CD4-positive, CD25-positive, alpha-beta regulatory T cell (primary cell): ENCODE measurements at regions not wholly inside any gene's neighbourhood (a gene's known extent, or its start where the extent isn't known, plus 50 kb on each side); places are given as distances from the start of the nearest gene placed in this dataset.
"Not testable (repeated sequence)": the region's sequence is repeated elsewhere in the genome, so short reads cannot be mapped to it uniquely, and the experiment has no call there.

Experiments
- ATAC-seq, 2 donors: fragments of 150-1000 bp; cut with Tn5 transposase; one replicate each; pipeline ENCODE4 v1.10.0; 2021; ENCODE audit warnings: low read depth in 2 of 2, moderate number of reproducible peaks in 2 of 2, moderate library complexity in 1 of 2
- DNase-seq, 3 donors: peaks; one replicate each; pipeline versions ENCODE4 v3.0.0 to v3.0.0-alpha.2; 2012 to 2022; ENCODE audit warnings: mixed read lengths in 1 of 3
- H3K27ac ChIP-seq: one replicate; pipeline ENCODE4 v1.7.0; 2013; ENCODE audit warnings: mild to moderate bottlenecking, low read length; ENCODE audit not compliant: insufficient read depth, poor library complexity, severe bottlenecking
- H3K27me3 ChIP-seq: one replicate; pipeline ENCODE4 v1.7.0; 2013; ENCODE audit warnings: low read length; ENCODE audit not compliant: control insufficient read depth, insufficient read depth
- H3K36me3 ChIP-seq: one replicate; pipeline ENCODE4 v1.7.0; 2013; ENCODE audit warnings: mild to moderate bottlenecking, low read length, moderate library complexity; ENCODE audit not compliant: control insufficient read depth, insufficient read depth
- H3K4me1 ChIP-seq: 2 replicates; pipeline ENCODE4 v1.7.0; 2013; ENCODE audit warnings: mild to moderate bottlenecking, low read length; ENCODE audit not compliant: insufficient read depth, control insufficient read depth, poor library complexity, severe bottlenecking
- H3K4me3 ChIP-seq: one replicate; pipeline ENCODE4 v1.7.0; 2013; ENCODE audit warnings: low read depth, mild to moderate bottlenecking, low read length, moderate library complexity
- H3K9me3 ChIP-seq, 2 experiments: 1 replicate in 1 of 2; 2 replicates in 1 of 2; pipeline ENCODE4 v1.7.0; 2013; ENCODE audit warnings: low read length in 2 of 2, mild to moderate bottlenecking in 1 of 2, moderate library complexity in 1 of 2; ENCODE audit not compliant: control insufficient read depth in 2 of 2
- H3K27ac Mint-ChIP-seq, 3 donors: one replicate each; pipeline ENCODE4 v1.8.0; 2020 to 2022; ENCODE audit warnings: mild to moderate bottlenecking in 3 of 3, mixed read lengths in 3 of 3, moderate library complexity in 2 of 3
- H3K27me3 Mint-ChIP-seq: one replicate; pipeline ENCODE4 v1.8.0; 2022; ENCODE audit warnings: mild to moderate bottlenecking, mixed read lengths
- H3K36me3 Mint-ChIP-seq: one replicate; pipeline ENCODE4 v1.8.0; 2020; ENCODE audit warnings: mixed read lengths
- H3K4me1 Mint-ChIP-seq, 4 donors: one replicate each; pipeline ENCODE4 v1.8.0; 2020 to 2022; ENCODE audit warnings: mixed read lengths in 4 of 4, mild to moderate bottlenecking in 1 of 4
- H3K4me3 Mint-ChIP-seq, 4 donors: one replicate each; pipeline ENCODE4 v1.8.0; 2020 to 2022; ENCODE audit warnings: mild to moderate bottlenecking in 4 of 4, mixed read lengths in 4 of 4, moderate library complexity in 3 of 4
- H3K9me3 Mint-ChIP-seq, 7 donors: one replicate each; pipeline ENCODE4 v1.8.0; 2020 to 2022; ENCODE audit warnings: mixed read lengths in 7 of 7, mild to moderate bottlenecking in 3 of 7, moderate library complexity in 2 of 7

DNA sequence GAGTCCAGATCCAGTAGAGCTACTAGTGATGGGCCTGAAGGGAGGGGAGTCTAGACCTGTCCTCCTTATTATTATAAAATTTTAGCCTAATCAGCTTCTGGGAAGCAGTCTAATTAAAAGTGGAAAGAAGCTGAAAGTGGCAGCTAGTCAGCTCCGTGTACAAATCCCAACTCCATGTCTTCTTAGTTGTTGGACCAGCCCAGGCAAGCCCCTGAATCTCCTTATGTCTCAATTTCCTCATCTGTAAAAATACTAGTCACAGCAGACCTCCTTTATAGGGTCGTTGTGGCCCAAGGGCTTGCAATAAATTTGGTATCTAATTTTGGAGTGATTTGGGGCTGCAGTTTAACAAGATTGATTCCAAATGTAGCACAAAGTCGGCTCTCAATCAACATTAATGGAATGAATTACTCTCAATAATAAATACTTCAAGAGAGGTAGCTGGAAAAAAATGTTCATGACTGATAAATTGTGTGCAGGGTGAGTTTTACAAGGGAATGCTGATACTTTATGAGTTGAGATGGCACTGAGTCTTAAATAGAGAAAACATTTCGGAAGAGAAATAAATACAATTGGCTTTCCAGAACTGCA lies 118.3 kb upstream of the NDUFV2 start:
- H3K4me3 Mint-ChIP-seq = no peak overlapping the region
- H3K4me3 ChIP-seq = no peak overlapping the region
- no peak for ATAC-seq
- H3K27ac Mint-ChIP-seq = no peak overlapping the region
- H3K36me3 Mint-ChIP-seq = no peaks in the 10 kb centered on the region
- peaks cover 14% of the 10 kb centered on the region for H3K27me3 Mint-ChIP-seq
- no peak for DNase-seq
- peaks cover 4% of the 10 kb centered on the region for H3K27me3 ChIP-seq
- no peaks in the 10 kb centered on the region for H3K9me3 ChIP-seq
- no peak overlapping the region for H3K27ac ChIP-seq
- H3K4me1 ChIP-seq = no peaks in the 10 kb centered on the region
- H3K4me1 Mint-ChIP-seq = no peaks in the 10 kb centered on the region
- no peaks in the 10 kb centered on the region for H3K36me3 ChIP-seq
- H3K9me3 Mint-ChIP-seq = no peaks in the 10 kb centered on the region

GRCh38 chr18:8987241-8987640 lies 115.3 kb upstream of the NDUFV2 start:
- Histone ChIP-seq H3K9me3 (no peaks in the 10 kb centered on the region), H3K36me3 (no peaks in the 10 kb centered on the region), H3K4me1 (no peaks in the 10 kb centered on the region), H3K27ac (no peak overlapping the region), H3K4me3 (no peak overlapping the region), H3K27me3 (peaks cover 4% of the 10 kb centered on the region)
- peaks cover 24% of the 10 kb centered on the region for H3K27me3 Mint-ChIP-seq
- no peak overlapping the region for H3K4me3 Mint-ChIP-seq
- ATAC-seq = no peak
- no peak overlapping the region for H3K27ac Mint-ChIP-seq
- H3K9me3 Mint-ChIP-seq = no peaks in the 10 kb centered on the region
- DNase-seq = no peak
- H3K36me3 Mint-ChIP-seq = no peaks in the 10 kb centered on the region
- no peaks in the 10 kb centered on the region for H3K4me1 Mint-ChIP-seq

DNA sequence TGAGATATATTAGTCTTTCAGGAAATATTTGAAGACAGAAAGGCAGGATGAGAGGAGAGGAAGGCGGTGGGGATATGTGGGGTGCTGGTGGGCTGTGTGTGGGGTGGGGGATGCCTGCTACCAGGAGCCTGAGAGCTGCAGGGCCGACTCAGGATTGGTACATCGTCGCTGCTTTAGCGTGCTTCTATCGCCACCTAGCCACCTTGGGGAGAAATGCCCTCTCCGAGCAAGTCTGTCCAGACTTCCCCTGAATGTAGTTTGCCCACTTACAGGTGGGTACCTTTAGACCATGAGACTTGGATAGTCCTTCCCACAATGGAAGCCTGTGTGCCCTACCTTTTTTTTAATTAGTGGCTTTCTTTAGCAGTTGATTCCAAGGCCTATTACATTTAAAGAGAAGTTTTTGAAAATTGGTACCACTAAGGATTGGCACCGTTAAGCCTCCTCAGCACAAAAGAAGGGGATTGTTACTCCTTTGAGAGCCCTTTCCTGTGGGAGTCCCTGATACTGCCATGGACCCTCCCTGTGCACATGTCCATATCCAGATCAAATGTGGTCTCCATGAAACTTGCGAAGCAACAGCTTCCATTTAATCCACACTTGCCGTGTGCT lies 114.1 kb upstream of the NDUFV2 start:
- no peaks in the 10 kb centered on the region for H3K4me1 ChIP-seq
- H3K4me3 ChIP-seq = no peak overlapping the region
- Mint-ChIP-seq H3K27ac (no peak overlapping the region), H3K9me3 (no peaks in the 10 kb centered on the region), H3K4me3 (no peak overlapping the region), H3K36me3 (no peaks in the 10 kb centered on the region), H3K4me1 (no peaks in the 10 kb centered on the region), H3K27me3 (peaks cover 24% of the 10 kb centered on the region)
- peak; percentile 21 to 57 (median 37) for DNase-seq
- H3K27me3 ChIP-seq = peaks cover 4% of the 10 kb centered on the region
- H3K27ac ChIP-seq = no peak overlapping the region
- ATAC-seq = peak in 1 of 2 donors; percentile 65
- no peaks in the 10 kb centered on the region for H3K36me3 ChIP-seq
- no peaks in the 10 kb centered on the region for H3K9me3 ChIP-seq

GRCh38 chr18:8989017-8989416 lies 113.5 kb upstream of the NDUFV2 start:
- no peak overlapping the region for H3K27ac Mint-ChIP-seq
- ATAC-seq = no peak
- H3K4me3 Mint-ChIP-seq = no peak overlapping the region
- Histone ChIP-seq H3K9me3 (no peaks in the 10 kb centered on the region), H3K27ac (no peak overlapping the region), H3K36me3 (no peaks in the 10 kb centered on the region), H3K4me1 (no peaks in the 10 kb centered on the region), H3K27me3 (peaks cover 2% of the 10 kb centered on the region), H3K4me3 (no peak overlapping the region)
- no peaks in the 10 kb centered on the region for H3K4me1 Mint-ChIP-seq
- peaks cover 25% of the 10 kb centered on the region for H3K27me3 Mint-ChIP-seq
- DNase-seq = no peak
- H3K9me3 Mint-ChIP-seq = no peaks in the 10 kb centered on the region
- no peaks in the 10 kb centered on the region for H3K36me3 Mint-ChIP-seq

GRCh38 chr18:8989855-8990254 lies 112.6 kb upstream of the NDUFV2 start:
- H3K27me3 ChIP-seq = peaks cover 2% of the 10 kb centered on the region
- no peaks in the 10 kb centered on the region for H3K4me1 ChIP-seq
- H3K36me3 Mint-ChIP-seq = no peaks in the 10 kb centered on the region
- no peaks in the 10 kb centered on the region for H3K9me3 Mint-ChIP-seq
- H3K9me3 ChIP-seq = no peaks in the 10 kb centered on the region
- H3K36me3 ChIP-seq = no peaks in the 10 kb centered on the region
- no peak overlapping the region for H3K27ac ChIP-seq
- no peak overlapping the region for H3K4me3 ChIP-seq
- ATAC-seq (no peak), DNase-seq (no peak)
- no peaks in the 10 kb centered on the region for H3K4me1 Mint-ChIP-seq
- peaks cover 34% of the 10 kb centered on the region for H3K27me3 Mint-ChIP-seq
- H3K27ac Mint-ChIP-seq = no peak overlapping the region
- H3K4me3 Mint-ChIP-seq = no peak overlapping the region

DNA sequence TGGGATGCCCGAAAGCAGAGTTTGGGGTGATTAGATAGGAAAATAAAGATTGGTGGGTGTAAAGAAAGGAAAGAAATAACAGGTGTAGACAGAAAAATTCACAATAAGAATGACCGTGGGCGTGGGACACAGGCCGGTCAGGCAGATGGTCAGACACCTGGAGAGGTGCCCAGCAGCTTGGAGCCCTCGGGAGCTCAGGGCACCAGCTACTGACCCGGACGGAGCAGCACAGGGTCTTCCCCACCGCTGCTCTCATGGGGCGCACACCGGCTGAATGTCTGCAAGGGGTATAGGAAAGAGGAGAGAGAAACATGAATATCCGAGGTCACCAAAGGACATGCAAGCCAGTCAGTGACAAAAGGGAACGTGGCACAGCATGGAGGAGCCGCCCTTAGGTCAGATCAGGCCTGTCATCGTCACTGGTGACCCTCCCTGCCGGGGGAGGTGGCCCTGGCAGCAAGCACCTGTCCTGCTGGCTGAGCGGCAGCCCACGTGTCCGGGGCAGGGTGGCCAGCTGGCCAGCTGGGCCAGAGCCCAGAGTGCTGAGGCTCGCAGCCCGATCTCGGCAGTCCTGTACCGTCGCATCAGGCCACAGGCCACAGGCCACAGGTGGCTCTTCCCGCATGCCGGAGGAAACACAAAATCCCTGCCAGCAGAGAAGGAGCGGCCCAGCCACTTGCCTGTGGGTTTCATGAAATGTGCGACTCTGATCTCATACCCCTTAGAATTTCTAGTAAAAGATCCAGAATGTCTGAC lies 112.0 kb upstream of the NDUFV2 start:
- ATAC-seq = no peak
- no peak for DNase-seq
- Histone ChIP-seq H3K9me3 (no peaks in the 10 kb centered on the region), H3K27me3 (peaks cover 2% of the 10 kb centered on the region), H3K27ac (no peak overlapping the region), H3K36me3 (no peaks in the 10 kb centered on the region), H3K4me3 (no peak overlapping the region), H3K4me1 (no peaks in the 10 kb centered on the region)
- Mint-ChIP-seq H3K9me3 (no peaks in the 10 kb centered on the region), H3K27ac (no peak overlapping the region), H3K4me1 (no peaks in the 10 kb centered on the region), H3K27me3 (peaks cover 38% of the 10 kb centered on the region), H3K36me3 (no peaks in the 10 kb centered on the region), H3K4me3 (no peak overlapping the region)

GRCh38 chr18:8991155-8991554 lies 111.3 kb upstream of the NDUFV2 start:
- ATAC-seq = no peak
- Mint-ChIP-seq H3K27me3 (peaks cover 39% of the 10 kb centered on the region), H3K4me3 (no peak overlapping the region), H3K9me3 (no peaks in the 10 kb centered on the region), H3K4me1 (no peaks in the 10 kb centered on the region), H3K36me3 (no peaks in the 10 kb centered on the region), H3K27ac (no peak overlapping the region)
- DNase-seq = no peak
- Histone ChIP-seq H3K36me3 (no peaks in the 10 kb centered on the region), H3K4me3 (no peak overlapping the region), H3K27me3 (peaks cover 2% of the 10 kb centered on the region), H3K9me3 (no peaks in the 10 kb centered on the region), H3K4me1 (no peaks in the 10 kb centered on the region), H3K27ac (no peak overlapping the region)

- H3K9me3 ChIP-seq, H3K4me3 ChIP-seq, H3K27ac Mint-ChIP-seq, H3K4me1 ChIP-seq, ATAC-seq, H3K36me3 ChIP-seq, H3K27ac ChIP-seq, H3K4me1 Mint-ChIP-seq, H3K36me3 Mint-ChIP-seq, DNase-seq, H3K27me3 ChIP-seq, H3K4me3 Mint-ChIP-seq, H3K9me3 Mint-ChIP-seq: not testable (repeated sequence)
- peaks cover 47% of the 10 kb centered on the region for H3K27me3 Mint-ChIP-seq
These were observed 110.0 kb upstream of the NDUFV2 start for GRCh38 chr18:8992500-8992899.
